GM12875 (cell line): ENCODE measurements at regions not wholly inside any gene's neighbourhood (a gene's known extent, or its start where the extent isn't known, plus 50 kb on each side); places are given as distances from the start of the nearest gene placed in this dataset.

Source experiments
- H3K4me3 ChIP-seq: one replicate; pipeline ENCODE4 v1.5.1; 2011; ENCODE audit warnings: low read depth, low read length, control low read depth
- CTCF ChIP-seq: IDR thresholded peaks from 2 replicates; pipeline ENCODE4 v1.5.1; 2011; ENCODE audit warnings: low read depth, mild to moderate bottlenecking, control low read depth, inconsistent platforms, low read length, moderate library complexity, borderline replicate concordance; ENCODE audit not compliant: insufficient read depth

GRCh38 chr2:19141234-19142004 is 217.0 kb downstream of the OSR1 start:
- TF ChIP-seq CTCF: no peak
- H3K4me3 ChIP-seq: no peak overlapping the region

- no peak overlapping the region for H3K4me3 ChIP-seq
- no peak for TF ChIP-seq CTCF
Observed at GRCh38 chr2:19140463-19141208, 217.8 kb downstream of the OSR1 start.

- TF ChIP-seq CTCF: no peak
Observed at GRCh38 chr2:19139386-19139785, 219.0 kb downstream of the OSR1 start.

GRCh38 chr2:19138264-19138825 is 220.1 kb downstream of the OSR1 start:
- TF ChIP-seq CTCF: no peak
- H3K4me3 ChIP-seq: no peak overlapping the region

More at GRCh38 chr2:19139386-19139785, 219.0 kb downstream of the OSR1 start:
- H3K4me3 ChIP-seq: no peak overlapping the region

- no peak overlapping the region for H3K4me3 ChIP-seq
- no peak for TF ChIP-seq CTCF
Observed at GRCh38 chr2:19137433-19137832, 221.0 kb downstream of the OSR1 start.

GRCh38 chr2:19132967-19133366 is 225.5 kb downstream of the OSR1 start:
- TF ChIP-seq CTCF: no peak
- H3K4me3 ChIP-seq: no peak overlapping the region
